OCI-LY3 (cell line): ENCODE measurements at regions not wholly inside any gene's neighbourhood (a gene's known extent, or its start where the extent isn't known, plus 50 kb on each side); places are given as distances from the start of the nearest gene placed in this dataset.

ENCODE experiments used
- H2AFZ ChIP-seq: fragments of 200-600, 300-600 bp; shearing (Covaris generic); 2 replicates; pipeline ENCODE4 v1.6.0; 2014; ENCODE audit warnings: antibody characterized with exemption, low read depth, low read length
- H3K27ac ChIP-seq: fragments of 200-600, 300-600 bp; sonication (generic); 2 replicates; pipeline ENCODE4 v1.5.1; 2014; ENCODE audit warnings: mild to moderate bottlenecking, low read length, moderate library complexity, mixed read lengths
- H3K27me3 ChIP-seq: fragments of 200-600, 300-600 bp; sonication (generic); 2 replicates; pipeline ENCODE4 v1.6.1; 2014; ENCODE audit warnings: low read depth, low read length, mixed read lengths
- H3K36me3 ChIP-seq: fragments of 200-600, 300-600 bp; sonication (generic); replicated peaks from 2 replicates; pipeline ENCODE3; 2014; ENCODE audit warnings: low read depth, low read length, mixed read lengths
- H3K4me1 ChIP-seq: fragments of 300-600, 200-600 bp; sonication (generic); 2 replicates; pipeline ENCODE4 v1.6.1; 2014; ENCODE audit warnings: low read length, mixed read lengths
- H3K4me2 ChIP-seq: fragments of 200-600, 300-600 bp; sonication (generic); 2 replicates; pipeline ENCODE4 v1.6.1; 2014; ENCODE audit warnings: low read length, mixed read lengths
- H3K4me3 ChIP-seq: fragments of 300-600, 200-600 bp; sonication (generic); 2 replicates; pipeline ENCODE4 v1.5.1; 2014; ENCODE audit warnings: antibody characterized with exemption, mild to moderate bottlenecking, low read length, moderate library complexity
- H3K79me2 ChIP-seq: fragments of 300-600, 200-600 bp; shearing (Covaris generic); 2 replicates; pipeline ENCODE4 v1.6.1; 2014; ENCODE audit warnings: mild to moderate bottlenecking, low read length, mixed read lengths
- H3K9ac ChIP-seq: fragments of 300-600, 200-600 bp; shearing (Covaris generic); 2 replicates; pipeline ENCODE4 v1.6.0; 2014; ENCODE audit warnings: mild to moderate bottlenecking, low read length, moderate library complexity
- H3K9me3 ChIP-seq: fragments of 200-600, 300-600 bp; shearing (Covaris generic); 2 replicates; pipeline ENCODE4 v1.6.1; 2014; ENCODE audit warnings: low read length, mixed read lengths; ENCODE audit not compliant: insufficient read depth
- H4K20me1 ChIP-seq: fragments of 200-600, 300-600 bp; sonication (generic); 2 replicates; pipeline ENCODE4 v1.6.1; 2016; ENCODE audit warnings: low read length, mixed read lengths; ENCODE audit not compliant: insufficient read depth
- EZH2phosphoT487 ChIP-seq: fragments of 200-600 bp; shearing (Covaris generic); IDR thresholded peaks from 2 replicates; pipeline ENCODE4 v1.6.1; 2018; ENCODE audit warnings: antibody characterized with exemption, mixed run types, low read depth
- TF ChIP-seq, protein P1 (sequence below): fragments of 200-600, 300-600 bp; sonication (generic); IDR thresholded peaks from 2 replicates; pipeline ENCODE4 v1.5.1; 2014; ENCODE audit warnings: antibody characterized with exemption, low read length, low read depth

DNA sequence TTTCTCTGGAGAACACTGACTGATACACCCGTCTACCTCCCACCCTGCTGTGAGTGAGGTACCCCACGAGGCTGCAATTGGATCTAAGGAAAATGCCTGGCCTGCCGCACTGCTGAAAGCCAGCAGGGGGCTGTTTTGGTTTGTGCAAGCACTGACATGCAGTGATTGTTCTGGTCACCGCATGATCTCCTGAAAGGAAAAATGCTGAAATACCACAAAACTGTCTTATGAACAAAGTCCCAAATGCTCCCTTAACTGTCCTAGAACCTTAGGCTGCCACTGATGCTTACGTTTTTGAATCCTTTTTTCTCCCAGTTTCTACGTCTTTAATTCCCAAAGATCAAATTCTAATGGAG, 132.7 kb downstream of the JCAD start:
- no peak overlapping the region for H2AFZ ChIP-seq

GRCh38 chr10:29925771-29926692, 133.4 kb downstream of the JCAD start:
- Histone ChIP-seq H3K27me3 (no peaks in the 10 kb centered on the region), H3K9ac (no peak overlapping the region), H2AFZ (no peak overlapping the region), H3K4me2 (no peak overlapping the region), H3K4me1 (no peaks in the 10 kb centered on the region), H3K36me3 (no peaks in the 10 kb centered on the region), H3K79me2 (no peaks in the 10 kb centered on the region), H3K9me3 (no peaks in the 10 kb centered on the region), H3K27ac (no peak overlapping the region), H3K4me3 (no peak overlapping the region), H4K20me1 (no peaks in the 10 kb centered on the region)
- TF ChIP-seq, protein P1, sequence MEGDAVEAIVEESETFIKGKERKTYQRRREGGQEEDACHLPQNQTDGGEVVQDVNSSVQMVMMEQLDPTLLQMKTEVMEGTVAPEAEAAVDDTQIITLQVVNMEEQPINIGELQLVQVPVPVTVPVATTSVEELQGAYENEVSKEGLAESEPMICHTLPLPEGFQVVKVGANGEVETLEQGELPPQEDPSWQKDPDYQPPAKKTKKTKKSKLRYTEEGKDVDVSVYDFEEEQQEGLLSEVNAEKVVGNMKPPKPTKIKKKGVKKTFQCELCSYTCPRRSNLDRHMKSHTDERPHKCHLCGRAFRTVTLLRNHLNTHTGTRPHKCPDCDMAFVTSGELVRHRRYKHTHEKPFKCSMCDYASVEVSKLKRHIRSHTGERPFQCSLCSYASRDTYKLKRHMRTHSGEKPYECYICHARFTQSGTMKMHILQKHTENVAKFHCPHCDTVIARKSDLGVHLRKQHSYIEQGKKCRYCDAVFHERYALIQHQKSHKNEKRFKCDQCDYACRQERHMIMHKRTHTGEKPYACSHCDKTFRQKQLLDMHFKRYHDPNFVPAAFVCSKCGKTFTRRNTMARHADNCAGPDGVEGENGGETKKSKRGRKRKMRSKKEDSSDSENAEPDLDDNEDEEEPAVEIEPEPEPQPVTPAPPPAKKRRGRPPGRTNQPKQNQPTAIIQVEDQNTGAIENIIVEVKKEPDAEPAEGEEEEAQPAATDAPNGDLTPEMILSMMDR, result no peak
- no peak for TF ChIP-seq EZH2phosphoT487

More for the DNA sequence above, 132.7 kb downstream of the JCAD start:
- Histone ChIP-seq H3K9me3 (no peaks in the 10 kb centered on the region), H3K4me3 (no peak overlapping the region), H3K79me2 (no peaks in the 10 kb centered on the region), H3K27ac (no peak overlapping the region), H3K36me3 (no peaks in the 10 kb centered on the region), H3K9ac (no peak overlapping the region), H3K27me3 (no peaks in the 10 kb centered on the region), H3K4me2 (no peak overlapping the region), H3K4me1 (no peaks in the 10 kb centered on the region), H4K20me1 (no peaks in the 10 kb centered on the region)
- no peak for TF ChIP-seq EZH2phosphoT487
- TF ChIP-seq, protein P1, result no peak

DNA sequence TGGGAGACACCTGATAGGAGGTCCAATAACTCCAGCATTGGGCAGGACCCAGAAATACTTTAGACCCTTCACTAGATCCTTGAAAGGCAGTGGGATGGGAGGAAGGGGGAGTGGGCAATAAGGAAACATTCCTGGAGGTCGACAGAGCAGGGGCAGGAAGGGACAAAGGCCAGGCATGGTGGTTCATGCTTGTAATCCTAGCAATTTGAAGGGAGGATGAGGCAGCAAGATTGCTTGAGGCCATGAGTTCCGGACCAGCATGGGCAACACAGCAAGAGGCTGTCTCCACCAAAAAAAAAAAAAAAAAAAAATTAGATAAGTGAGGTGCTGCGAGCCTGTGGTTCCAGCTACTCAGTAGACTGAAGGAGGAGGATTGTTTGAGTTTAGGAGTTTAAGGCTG, 134.9 kb downstream of the JCAD start:
- Histone ChIP-seq H3K4me3 (no peak overlapping the region), H4K20me1 (no peaks in the 10 kb centered on the region), H3K27me3 (no peaks in the 10 kb centered on the region), H3K4me1 (no peaks in the 10 kb centered on the region), H3K9me3 (no peaks in the 10 kb centered on the region), H3K79me2 (no peaks in the 10 kb centered on the region), H3K36me3 (no peaks in the 10 kb centered on the region), H3K4me2 (no peak overlapping the region), H2AFZ (no peak overlapping the region), H3K27ac (no peak overlapping the region), H3K9ac (no peak overlapping the region)
- TF ChIP-seq, protein P1, result no peak

GRCh38 chr10:29923416-29923965, 135.9 kb downstream of the JCAD start:
- H4K20me1 ChIP-seq, result no peaks in the 10 kb centered on the region
- H3K27me3 ChIP-seq, result no peaks in the 10 kb centered on the region
- H3K4me3 ChIP-seq, result no peak overlapping the region
- no peaks in the 10 kb centered on the region for H3K79me2 ChIP-seq
- H3K9ac ChIP-seq, result no peak overlapping the region
- TF ChIP-seq, protein P1, result no peak
- TF ChIP-seq EZH2phosphoT487, result no peak
- no peaks in the 10 kb centered on the region for H3K9me3 ChIP-seq
- no peak overlapping the region for H3K27ac ChIP-seq
- no peaks in the 10 kb centered on the region for H3K36me3 ChIP-seq
- no peaks in the 10 kb centered on the region for H3K4me1 ChIP-seq
- no peak overlapping the region for H2AFZ ChIP-seq
- H3K4me2 ChIP-seq, result no peak overlapping the region
